Lung (tissue), 11 donors: ENCODE measurements at regions not wholly inside any gene's neighbourhood (a gene's known extent, or its start where the extent isn't known, plus 50 kb on each side); places are given as distances from the start of the nearest gene placed in this dataset.

Experiments
- ATAC-seq: fragments of 200-7000 bp; cut with Tn5 transposase; one replicate; pipeline ENCODE4 v1.9.1; 2020; ENCODE audit warnings: moderate number of reproducible peaks; ENCODE audit not compliant: insufficient read depth, low FRiP score
- DNase-seq, 3 donors: peaks; one replicate each; pipeline ENCODE4 v3.0.0-alpha.2; 2013 to 2017
- H3K27ac ChIP-seq, 2 donors: one replicate each; pipeline ENCODE4 v1.5.1; 2013; ENCODE audit warnings: mild to moderate bottlenecking in 2 of 2, moderate library complexity in 2 of 2, control low read depth in 1 of 2, inconsistent platforms in 1 of 2, low read depth in 1 of 2, low read length in 1 of 2
- H3K27me3 ChIP-seq, 3 donors: one replicate each; pipeline ENCODE4 v1.5.1; 2013; ENCODE audit warnings: low read length in 2 of 3; ENCODE audit not compliant: control insufficient read depth in 3 of 3, insufficient read depth in 3 of 3
- H3K36me3 ChIP-seq, 4 donors: one replicate each; pipeline ENCODE4 v1.5.1; 2013; ENCODE audit warnings: low read length in 4 of 4, mild to moderate bottlenecking in 1 of 4, moderate library complexity in 1 of 4; ENCODE audit not compliant: control insufficient read depth in 4 of 4, insufficient read depth in 4 of 4
- H3K4me1 ChIP-seq, 5 donors: one replicate each; pipeline ENCODE4 v1.5.1; 2013; ENCODE audit warnings: low read length in 5 of 5, mild to moderate bottlenecking in 2 of 5, moderate library complexity in 1 of 5; ENCODE audit not compliant: control insufficient read depth in 5 of 5, insufficient read depth in 5 of 5
- H3K4me3 ChIP-seq: one replicate; pipeline ENCODE4 v1.5.1; 2013; ENCODE audit warnings: mild to moderate bottlenecking, control low read depth, moderate library complexity
- H3K9ac ChIP-seq, 2 donors: one replicate each; pipeline ENCODE4 v1.5.1; 2013; ENCODE audit warnings: low read length in 2 of 2, control low read depth in 1 of 2; ENCODE audit not compliant: insufficient read depth in 1 of 2
- H3K9me3 ChIP-seq, 4 donors: one replicate each; pipeline ENCODE4 v1.5.1; 2013; ENCODE audit warnings: low read length in 3 of 4, mild to moderate bottlenecking in 1 of 4, moderate library complexity in 1 of 4; ENCODE audit not compliant: control insufficient read depth in 4 of 4, insufficient read depth in 3 of 4
- CTCF ChIP-seq: IDR thresholded peaks from 2 replicates; pipeline ENCODE4 v1.5.1; 2012; ENCODE audit warnings: mild to moderate bottlenecking; ENCODE audit errors: control extremely low read depth, extremely low read depth
- WGBS, 2 donors: extraction: QIAGEN DNeasy Blood & Tissue Kit; methylation state at CpG; one replicate each; pipeline ENCODE4 v1.1.7; 2013; 5-methylcytosine and 5-hydroxymethylcytosine counted together
- donor health status: control.
- donor health status: control.
- donor health status: Bipolar disorder and iron deficiency.
- donor health status: healthy.
- donor health status: DM: yes; HTN: yes; CAD: no.

- no peak for TF ChIP-seq CTCF
- H3K9me3 ChIP-seq: peaks cover 0 to 2% (median under 1%) of the 10 kb centered on the region in 4 donors
- peaks cover 0 to 25% (median 0%) of the 10 kb centered on the region in 5 donors for H3K4me1 ChIP-seq
- no peak overlapping the region for H3K4me3 ChIP-seq
- 32 to 47% methylated on average over 4 of the region's 4 CpGs for WGBS, 2 donors
- no peak for ATAC-seq
- no peak overlapping the region for H3K27ac ChIP-seq
- no peak for DNase-seq
- H3K9ac ChIP-seq: no peak overlapping the region
- no peaks in the 10 kb centered on the region for H3K36me3 ChIP-seq
- H3K27me3 ChIP-seq: no peaks in the 10 kb centered on the region
These were observed 413.3 kb downstream of the PRDM5 start for GRCh38 chr4:120509222-120509621.

GRCh38 chr4:120508036-120508435 is 414.5 kb downstream of the PRDM5 start:
- 81 to 87% methylated on average over 1 of the region's 1 CpG for WGBS, 2 donors
- Histone ChIP-seq H3K27me3 (no peaks in the 10 kb centered on the region), H3K27ac (no peak overlapping the region), H3K9ac (no peak overlapping the region), H3K9me3 (peaks cover 0 to 4% (median 0%) of the 10 kb centered on the region in 4 donors), H3K4me1 (peaks cover 0 to 25% (median 0%) of the 10 kb centered on the region in 5 donors), H3K36me3 (no peaks in the 10 kb centered on the region), H3K4me3 (no peak overlapping the region)
- no peak for TF ChIP-seq CTCF
- no peak for ATAC-seq
- peak; percentile 27 to 89 (median 70) for DNase-seq

GRCh38 chr4:120506536-120506935 is 416.0 kb downstream of the PRDM5 start:
- no peak overlapping the region for H3K27ac ChIP-seq
- ATAC-seq (no peak), DNase-seq (no peak)
- H3K9ac ChIP-seq: no peak overlapping the region
- TF ChIP-seq CTCF: no peak
- 91% methylated on average over 1 of the region's 1 CpG for WGBS, 2 donors
- peaks cover 0 to 25% (median 0%) of the 10 kb centered on the region in 5 donors for H3K4me1 ChIP-seq
- H3K36me3 ChIP-seq: no peaks in the 10 kb centered on the region
- peaks cover 0 to 8% (median 0%) of the 10 kb centered on the region in 4 donors for H3K9me3 ChIP-seq
- no peaks in the 10 kb centered on the region for H3K27me3 ChIP-seq
- no peak overlapping the region for H3K4me3 ChIP-seq

GRCh38 chr4:120498678-120499077 is 423.8 kb downstream of the PRDM5 start:
- ATAC-seq: no peak
- Histone ChIP-seq H3K4me3 (no peak overlapping the region), H3K36me3 (no peaks in the 10 kb centered on the region), H3K27me3 (no peaks in the 10 kb centered on the region), H3K27ac (no peak overlapping the region), H3K4me1 (no peaks in the 10 kb centered on the region), H3K9ac (no peak overlapping the region), H3K9me3 (peaks cover 0 to 6% (median 0%) of the 10 kb centered on the region in 4 donors)
- DNase-seq: no peak
- no peak for TF ChIP-seq CTCF
- 77 to 80% methylated on average over 1 of the region's 1 CpG for WGBS, 2 donors
